Ovary (tissue), 7 donors: ENCODE measurements at regions not wholly inside any gene's neighbourhood (a gene's known extent, or its start where the extent isn't known, plus 50 kb on each side); places are given as distances from the start of the nearest gene placed in this dataset.
"Not testable (repeated sequence)": the region's sequence is repeated elsewhere in the genome, so short reads cannot be mapped to it uniquely, and the experiment has no call there.

Experiments used
- DNase-seq, 5 donors: peaks; one replicate each; pipeline ENCODE4 v3.0.0-alpha.2; 2019 to 2020
- H3K27ac ChIP-seq, 2 donors: fragments of 200-600 bp; one replicate each; pipeline versions ENCODE4 v1.5.1 to v1.8.0; 2019 to 2022
- H3K27me3 ChIP-seq: fragments of 200-600 bp; one replicate; pipeline ENCODE4 v1.8.0; 2022
- H3K36me3 ChIP-seq: fragments of 200-600 bp; sonication (generic); one replicate; pipeline ENCODE4 v1.5.1; 2019
- H3K4me1 ChIP-seq: one replicate; pipeline ENCODE4 v1.8.1; 2013; ENCODE audit warnings: mild to moderate bottlenecking, moderate library complexity; ENCODE audit not compliant: insufficient read depth
- H3K4me3 ChIP-seq: fragments of 200-600 bp; sonication (generic); one replicate; pipeline ENCODE4 v1.5.1; 2017
- H3K9me3 ChIP-seq, 2 donors: fragments of 200-600 bp in 1 of 2; sonication (generic) in 1 of 2; one replicate each; pipeline versions ENCODE4 v1.5.1 to v1.8.1; 2013 to 2019; ENCODE audit warnings: mild to moderate bottlenecking in 1 of 2, moderate library complexity in 1 of 2
- CTCF ChIP-seq, 3 donors: fragments of 450-650 bp in 2 of 3; fragments of 200-600 bp in 1 of 3; IDR thresholded peaks; one replicate each; pipeline versions ENCODE4 v1.5.1 to v1.8.0; 2016 to 2022; ENCODE audit warnings: antibody characterized with exemption in 3 of 3, mild to moderate bottlenecking in 1 of 3
- EP300 ChIP-seq: sonication (generic); formaldehyde crosslinking; IDR thresholded peaks from one replicate; pipeline ENCODE4 v1.6.1; 2017; ENCODE audit warnings: antibody characterized with exemption
- POLR2A ChIP-seq: fragments of 450-650 bp; IDR thresholded peaks from one replicate; pipeline ENCODE4 v1.6.1; 2017; ENCODE audit warnings: antibody characterized with exemption, mild to moderate bottlenecking, moderate library complexity
- WGBS, 3 donors: extraction: QIAGEN DNeasy Blood & Tissue Kit in 1 of 3; methylation state at CpG; one replicate each; pipeline versions ENCODE4 v1.1.5 to v1.1.7; 2013 to 2017; 5-methylcytosine and 5-hydroxymethylcytosine counted together
- intact Hi-C, 4 donors: fragments of 100-400 bp; cut with DNase I; formaldehyde crosslinking; loops; one replicate each; pipeline versions ENCODE4 v1.11.0 to v1.15.1; 2022 to 2023
- donor health status: DM: no; HTN: no; CAD: no; lungs with moderate emphysema.
- donor health status: DM: no; HTN: no; CAD: no.
- donor health status: Bipolar disorder and iron deficiency.
- donor health status: DM: no; HTN: no; CAD: no.
- donor health status: DM: yes; HTN: yes; CAD: no.

DNA sequence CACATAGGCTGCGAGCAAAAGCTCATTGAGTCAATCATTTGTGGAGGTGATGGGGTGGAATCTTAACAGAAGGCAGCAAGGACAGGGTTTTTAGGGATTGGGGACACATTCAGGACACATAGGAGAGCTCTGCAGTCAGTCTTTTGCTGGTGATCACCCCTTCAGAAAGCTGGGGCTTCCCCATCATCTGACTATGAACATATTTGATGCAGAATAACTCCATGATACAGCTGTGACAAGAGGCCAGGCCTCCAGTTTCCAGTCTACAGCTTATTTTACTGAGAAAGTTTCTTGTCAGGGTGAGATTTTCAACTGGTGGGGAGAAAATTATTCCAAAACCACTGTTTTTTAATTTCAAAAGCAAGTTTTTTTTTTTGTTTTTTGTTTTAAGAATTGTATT lies 134.2 kb downstream of the TMEM30B start:
- intact Hi-C loops, result no loop called here
- WGBS, 3 donors, result 89 to 96% (median 94%) methylated on average over 1 of the region's 1 CpG
- Histone ChIP-seq H3K27ac (no peak overlapping the region), H3K9me3 (peaks cover 0 to 3% of the 10 kb centered on the region in 2 donors), H3K4me1 (no peaks in the 10 kb centered on the region), H3K36me3 (no peaks in the 10 kb centered on the region), H3K4me3 (no peak overlapping the region), H3K27me3 (no peaks in the 10 kb centered on the region)
- no peak for DNase-seq
- TF ChIP-seq POLR2A (no peak), EP300 (no peak), CTCF (IDR thresholded peaks at IDR 0.05) (no peak)

GRCh38 chr14:61145903-61146481 lies 135.1 kb downstream of the TMEM30B start:
- intact Hi-C loops, result no loop called here
- TF ChIP-seq EP300 (no peak), POLR2A (no peak), CTCF (IDR thresholded peaks at IDR 0.05) (no peak)
- Histone ChIP-seq H3K9me3 (peaks cover 0 to 3% of the 10 kb centered on the region in 2 donors), H3K36me3 (no peaks in the 10 kb centered on the region), H3K4me1 (no peaks in the 10 kb centered on the region), H3K4me3 (no peak overlapping the region), H3K27me3 (no peaks in the 10 kb centered on the region), H3K27ac (no peak overlapping the region)
- 57 to 59% (median 58%) methylated on average over 7 of the region's 7 CpGs for WGBS, 3 donors
- DNase-seq, result no peak

DNA sequence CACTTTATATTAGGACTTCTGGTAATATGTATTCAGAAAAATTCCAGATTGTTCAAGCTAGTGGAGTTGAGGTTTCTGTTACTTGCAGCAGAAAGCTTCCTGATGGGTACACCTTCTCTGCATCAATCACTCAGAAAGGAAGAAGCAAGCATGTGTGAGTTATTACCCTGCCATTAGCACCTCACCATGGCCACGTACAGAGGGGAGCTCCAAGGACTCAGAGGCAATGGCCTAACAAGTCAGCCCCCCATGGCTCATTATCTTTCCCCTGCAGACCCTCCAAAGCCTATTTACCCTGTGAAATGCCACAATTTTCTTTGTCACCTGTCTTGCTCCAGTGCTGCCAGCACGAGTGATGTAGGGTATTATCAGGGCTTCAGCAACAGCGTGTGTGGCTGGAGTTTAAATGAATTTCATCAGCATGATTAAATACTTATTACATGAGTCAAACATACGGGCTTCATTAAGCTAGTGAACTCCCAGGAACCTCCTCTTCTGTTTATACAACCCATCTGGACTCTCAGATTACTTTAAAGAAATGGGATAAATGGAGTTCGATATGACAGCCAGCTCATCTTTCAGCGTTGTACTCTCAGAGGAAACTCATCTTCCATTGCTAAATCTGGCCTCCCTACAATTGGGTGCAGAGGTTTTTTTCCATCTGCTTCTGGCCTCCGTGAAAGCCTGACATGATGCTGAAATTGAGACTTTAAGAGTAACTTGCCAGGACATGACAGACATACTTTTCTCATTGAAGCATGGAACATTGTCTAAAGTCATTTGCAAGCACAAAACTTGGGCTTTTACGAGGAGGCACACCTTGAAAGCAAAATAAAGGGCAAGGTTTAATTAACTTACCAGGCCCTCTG lies 135.9 kb downstream of the TMEM30B start:
- DNase-seq, result no peak
- peaks cover 0 to 3% of the 10 kb centered on the region in 2 donors for H3K9me3 ChIP-seq
- no peaks in the 10 kb centered on the region for H3K27me3 ChIP-seq
- H3K36me3 ChIP-seq, result no peaks in the 10 kb centered on the region
- TF ChIP-seq POLR2A, result no peak
- no peak for TF ChIP-seq EP300
- TF ChIP-seq CTCF (IDR thresholded peaks at IDR 0.05), result no peak
- WGBS, 3 donors, result 21 to 22% (median 22%) methylated on average over 8 of the region's 8 CpGs
- no peak overlapping the region for H3K4me3 ChIP-seq
- no peaks in the 10 kb centered on the region for H3K4me1 ChIP-seq
- no peak overlapping the region for H3K27ac ChIP-seq
- intact Hi-C loops, result no loop called here

GRCh38 chr14:61144117-61145033 lies 136.8 kb downstream of the TMEM30B start:
- H3K4me3 ChIP-seq, H3K27me3 ChIP-seq, H3K9me3 ChIP-seq, DNase-seq, H3K27ac ChIP-seq, H3K36me3 ChIP-seq, intact Hi-C loops, H3K4me1 ChIP-seq: not testable (repeated sequence)
- 91 to 93% (median 93%) methylated on average over 7 of the region's 7 CpGs for WGBS, 3 donors
